Heart right ventricle (tissue), 16 donors: ENCODE measurements at regions not wholly inside any gene's neighbourhood (a gene's known extent, or its start where the extent isn't known, plus 50 kb on each side); places are given as distances from the start of the nearest gene placed in this dataset.

Experiments
- ATAC-seq, 8 donors: fragments of 200-7000 bp; cut with Tn5 transposase; one replicate each; pipeline ENCODE4 v1.9.1; 2020; ENCODE audit warnings: mild to moderate bottlenecking in 8 of 8, moderate library complexity in 8 of 8, moderate number of reproducible peaks in 1 of 8
- DNase-seq, 2 donors: peaks; one replicate each; pipeline ENCODE4 v3.0.0-alpha.2; 2020
- H3K27ac ChIP-seq, 10 donors: fragments of 200-600 bp; sonication (generic) in 2 of 10; one replicate each; pipeline versions ENCODE4 v1.5.0 to v1.8.0; 2020 to 2022; ENCODE audit warnings: mild to moderate bottlenecking in 3 of 10
- H3K27me3 ChIP-seq, 7 donors: fragments of 200-600 bp; one replicate each; pipeline ENCODE4 v1.8.0; 2021 to 2022; ENCODE audit warnings: mild to moderate bottlenecking in 2 of 7
- H3K36me3 ChIP-seq, 9 donors: fragments of 200-600 bp; sonication (generic) in 1 of 9; one replicate each; pipeline versions ENCODE4 v1.5.0 to v1.8.0; 2020 to 2022; ENCODE audit warnings: mild to moderate bottlenecking in 2 of 9
- H3K4me1 ChIP-seq, 9 donors: fragments of 200-600 bp; sonication (generic) in 1 of 9; one replicate each; pipeline versions ENCODE4 v1.5.0 to v1.8.0; 2020 to 2022; ENCODE audit warnings: mild to moderate bottlenecking in 4 of 9
- H3K4me3 ChIP-seq, 10 donors: fragments of 200-600 bp; sonication (generic) in 2 of 10; one replicate each; pipeline versions ENCODE4 v1.5.0 to v1.8.0; 2020 to 2022; ENCODE audit warnings: mild to moderate bottlenecking in 7 of 10, moderate library complexity in 2 of 10
- H3K9me3 ChIP-seq, 11 donors: fragments of 200-600 bp in 10 of 11; sonication (generic) in 2 of 11; one replicate each; pipeline versions ENCODE4 v1.5.0 to v1.8.0; 2013 to 2022; ENCODE audit warnings: mild to moderate bottlenecking in 2 of 11, control low read depth in 1 of 11, moderate library complexity in 1 of 11
- CTCF ChIP-seq, 9 donors: fragments of 200-600 bp; sonication (generic) in 2 of 9; IDR thresholded peaks; one replicate each; pipeline versions ENCODE4 v1.5.0 to v1.8.0; 2021 to 2022; ENCODE audit warnings: antibody characterized with exemption in 9 of 9, mild to moderate bottlenecking in 5 of 9, moderate library complexity in 1 of 9
- WGBS, 2 donors: extraction: QIAGEN DNeasy Blood & Tissue Kit; methylation state at CpG; one replicate each; pipeline ENCODE4 v1.1.7; 2013; ENCODE audit warnings: inconsistent platforms in 1 of 2; 5-methylcytosine and 5-hydroxymethylcytosine counted together
- intact Hi-C, 10 donors: fragments of 100-400 bp; cut with DNase I; formaldehyde crosslinking; loops; one replicate each; pipeline versions ENCODE4 v1.11.1 to v1.14.2; 2022
- donor health status: Arrhythmogenic right ventricular cardiomyopathy.
- donor health status: ischemic (EF 13 %, LVEDD 7.1; RV severe dilation, severe dysfunction).
- donor health status: healthy with polysubstance abuse.
- donor health status: DM: no; HTN: yes; CAD: no.
- donor health status: DM: no; HTN: no; CAD: no.
- donor health status: ischemic (EF 25% LVEDD 6.9; RV normal size, moderate dysfunction).
- donor health status: ischemic (EF 25% LVEDD 5.7; RV mildly dilated, moderate dysfunction).
- donor health status: healthy.
- donor health status: DM: yes; HTN: yes; CAD: no.
- donor health status: Ischemic cardiomyopathy.
- donor health status: ischemic (EF 35%, LVEDD 5.7; RV mildly dilated, moderate dysfunction).
- donor health status: nonischemic (EF 11% LVEDD 7.7; RV severe dilation, severe dysfunction).
- donor health status: DM: yes; HTN: yes; CAD: no.
- donor health status: PGD.
- donor health status: ischemic (EF 29% LVEDD 5.4; RV normal size, mild dysfunction).
- donor health status: nonischemic (EF 23%, LVEDD 6.1; RV moderate dilation, normal function).

GRCh38 chr3:87052499-87053260 lies 61.7 kb upstream of the VGLL3 start:
- Histone ChIP-seq H3K36me3 (no peaks in the 10 kb centered on the region), H3K27me3 (no peaks in the 10 kb centered on the region), H3K4me1 (no peaks in the 10 kb centered on the region), H3K9me3 (no peaks in the 10 kb centered on the region), H3K27ac (no peak overlapping the region), H3K4me3 (no peak overlapping the region)
- DNase-seq = no peak
- no peak for TF ChIP-seq CTCF (IDR thresholded peaks at IDR 0.05)
- no peak for ATAC-seq
- WGBS, 2 donors = 62 to 65% methylated on average over 37 of the region's 37 CpGs
- intact Hi-C loops = no loop called here

GRCh38 chr3:87047852-87048251 lies 56.9 kb upstream of the VGLL3 start:
- Histone ChIP-seq H3K4me3 (no peak overlapping the region), H3K4me1 (no peaks in the 10 kb centered on the region), H3K27me3 (no peaks in the 10 kb centered on the region), H3K9me3 (no peaks in the 10 kb centered on the region), H3K27ac (no peak overlapping the region), H3K36me3 (no peaks in the 10 kb centered on the region)
- intact Hi-C loops = no loop called here
- WGBS, 2 donors = 64 to 65% methylated on average over 2 of the region's 2 CpGs
- TF ChIP-seq CTCF (IDR thresholded peaks at IDR 0.05) = no peak
- DNase-seq = no peak
- no peak for ATAC-seq

DNA sequence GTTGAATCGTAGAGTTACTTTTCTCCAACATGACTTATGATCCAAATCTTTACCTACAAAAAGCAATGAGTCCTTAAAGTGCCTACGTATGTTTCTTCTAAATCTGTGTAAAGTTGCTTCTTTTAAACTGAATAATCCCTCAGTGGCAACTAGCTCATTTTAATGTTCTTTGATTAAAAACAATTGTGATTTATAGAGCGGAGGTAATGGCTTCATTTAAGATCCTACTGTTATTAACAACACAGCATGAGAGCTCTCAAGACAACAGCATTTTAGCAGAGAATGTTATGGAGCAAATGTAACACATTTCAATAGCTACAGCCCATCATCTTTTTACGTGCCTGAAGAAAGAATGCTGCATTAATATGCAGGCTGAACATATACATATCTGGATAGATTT lies 55.3 kb upstream of the VGLL3 start:
- DNase-seq (no peak), ATAC-seq (no peak)
- H3K27me3 ChIP-seq = no peaks in the 10 kb centered on the region
- no peak overlapping the region for H3K4me3 ChIP-seq
- H3K4me1 ChIP-seq = no peaks in the 10 kb centered on the region
- no peaks in the 10 kb centered on the region for H3K36me3 ChIP-seq
- 55 to 86% methylated on average over 4 of the region's 4 CpGs for WGBS, 2 donors
- H3K9me3 ChIP-seq = no peaks in the 10 kb centered on the region
- no peak overlapping the region for H3K27ac ChIP-seq
- intact Hi-C loops = no loop called here
- no peak for TF ChIP-seq CTCF (IDR thresholded peaks at IDR 0.05)

DNA sequence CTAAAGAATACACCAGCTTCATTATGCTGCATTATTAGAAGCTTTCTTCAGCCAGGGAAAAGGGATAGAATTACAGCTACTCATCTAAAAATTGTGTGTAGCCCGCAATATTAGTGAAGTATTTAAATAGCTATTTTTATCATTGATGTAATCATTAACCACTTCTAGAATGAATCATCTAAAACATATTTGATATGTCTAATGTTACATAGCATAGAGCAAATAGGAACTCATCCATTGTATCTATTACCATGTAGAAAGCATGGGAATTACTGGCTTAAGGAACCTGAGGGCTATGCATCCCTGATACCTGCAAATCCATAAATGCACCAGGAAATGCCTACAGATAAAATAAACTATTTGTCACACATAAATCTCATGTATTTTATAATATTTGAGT lies 54.5 kb upstream of the VGLL3 start:
- ATAC-seq (no peak), DNase-seq (no peak)
- H3K4me1 ChIP-seq = no peaks in the 10 kb centered on the region
- intact Hi-C loops = no loop called here
- TF ChIP-seq CTCF (IDR thresholded peaks at IDR 0.05) = no peak
- H3K27ac ChIP-seq = no peak overlapping the region
- H3K9me3 ChIP-seq = no peaks in the 10 kb centered on the region
- H3K27me3 ChIP-seq = no peaks in the 10 kb centered on the region
- WGBS, 2 donors = 81 to 83% methylated on average over 1 of the region's 1 CpG
- no peak overlapping the region for H3K4me3 ChIP-seq
- no peaks in the 10 kb centered on the region for H3K36me3 ChIP-seq
